HG02798 (cell line): ENCODE measurements at regions not wholly inside any gene's neighbourhood (a gene's known extent, or its start where the extent isn't known, plus 50 kb on each side); places are given as distances from the start of the nearest gene placed in this dataset.
"Not testable (repeated sequence)": the region's sequence is repeated elsewhere in the genome, so short reads cannot be mapped to it uniquely, and the experiment has no call there.

Source experiments
- ATAC-seq: cut with Tn5 transposase; IDR thresholded peaks from one replicate; pipeline ENCODE4 v1.9.1; 2021; ENCODE audit warnings: mild to moderate bottlenecking; ENCODE audit not compliant: unreplicated experiment, poor library complexity

DNA sequence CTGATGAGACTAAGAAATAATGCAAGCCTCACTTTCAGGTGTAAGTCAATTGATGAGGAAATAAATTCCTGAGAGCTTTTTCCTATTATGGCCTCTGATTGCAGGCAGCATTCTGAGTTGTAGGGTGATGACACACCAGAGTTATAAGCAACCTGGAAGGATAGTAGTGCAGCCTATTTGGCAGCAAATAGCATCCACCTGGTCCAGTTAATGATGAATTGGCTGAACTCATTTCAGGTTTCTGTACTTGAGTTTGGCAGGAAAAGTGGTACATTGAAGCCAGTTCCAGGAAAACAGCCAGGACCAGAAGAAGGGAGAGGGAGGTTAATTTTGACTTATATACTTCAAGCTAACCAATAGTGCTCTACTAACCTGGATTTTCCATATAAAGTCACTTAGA, 316.8 kb downstream of the NAF1 start:
- ATAC-seq, result no peak

DNA sequence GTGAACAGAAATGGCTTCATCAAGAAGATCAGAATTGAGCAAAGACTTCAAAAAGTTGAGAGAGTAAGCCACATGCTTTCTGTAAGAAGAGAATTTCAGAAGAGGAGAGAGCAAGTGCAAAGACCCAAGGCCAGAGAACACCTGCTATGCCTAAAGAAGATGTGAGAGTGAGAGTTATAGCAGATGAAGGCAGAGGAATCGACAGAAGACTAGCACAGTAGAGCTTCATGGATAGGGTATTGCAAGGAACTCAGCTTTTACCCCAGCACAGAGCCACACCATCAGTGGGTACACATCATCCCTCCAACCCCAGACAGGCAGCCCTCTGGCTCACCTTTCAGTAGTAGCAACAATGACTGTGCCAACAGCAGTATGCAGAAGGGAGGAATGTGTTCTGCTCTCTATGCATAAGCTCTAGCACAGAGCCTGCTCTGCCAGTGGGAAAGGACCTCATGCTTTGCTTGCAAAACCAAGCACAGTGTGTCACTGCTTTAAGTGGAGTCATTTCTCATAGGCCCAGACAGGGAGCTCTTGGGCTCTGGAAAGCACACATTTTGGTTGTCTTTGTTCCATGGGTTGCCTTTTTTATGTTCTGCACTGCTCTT, 318.6 kb downstream of the NAF1 start:
- peak; percentile 73 for ATAC-seq

DNA sequence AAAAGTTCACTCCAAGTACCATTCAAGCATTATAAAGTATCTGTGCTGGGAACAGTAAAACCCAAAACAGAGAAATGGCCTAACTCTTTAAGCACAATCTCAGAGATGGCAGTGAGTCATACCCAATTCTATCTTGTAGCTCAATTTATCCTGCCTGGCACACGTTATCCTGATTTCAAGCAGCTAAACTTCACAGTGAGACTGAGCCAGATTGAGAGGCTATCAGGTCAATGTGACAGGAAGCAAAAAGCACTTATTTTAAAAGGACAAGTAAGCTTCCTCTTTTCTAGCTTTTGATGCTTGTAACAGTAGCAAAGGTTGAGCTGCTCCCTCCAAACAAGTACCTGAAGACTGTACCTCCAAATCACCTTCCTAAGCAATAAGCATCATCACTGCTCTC, 324.9 kb downstream of the NAF1 start:
- ATAC-seq, result no peak

DNA sequence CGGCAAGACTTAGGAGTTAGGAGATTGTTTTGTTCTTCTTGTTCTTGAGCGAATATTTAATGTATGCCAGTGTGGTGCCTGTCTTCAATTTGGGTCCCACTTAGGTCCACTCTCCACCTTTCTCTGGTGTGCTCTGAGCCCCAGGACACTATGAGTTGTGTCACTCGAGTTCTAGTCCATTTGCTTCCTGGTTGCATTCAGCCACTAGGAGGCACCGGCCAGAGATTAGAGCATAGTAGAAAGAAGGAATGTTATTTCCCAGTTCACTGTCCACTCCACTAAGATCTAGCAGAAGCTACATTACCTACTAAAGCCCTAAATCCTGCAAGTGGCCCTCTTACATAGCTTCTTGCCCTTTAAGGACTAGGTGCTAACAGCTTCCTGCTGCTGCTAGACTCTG, 326.9 kb downstream of the NAF1 start:
- ATAC-seq, result peak; percentile 64

DNA sequence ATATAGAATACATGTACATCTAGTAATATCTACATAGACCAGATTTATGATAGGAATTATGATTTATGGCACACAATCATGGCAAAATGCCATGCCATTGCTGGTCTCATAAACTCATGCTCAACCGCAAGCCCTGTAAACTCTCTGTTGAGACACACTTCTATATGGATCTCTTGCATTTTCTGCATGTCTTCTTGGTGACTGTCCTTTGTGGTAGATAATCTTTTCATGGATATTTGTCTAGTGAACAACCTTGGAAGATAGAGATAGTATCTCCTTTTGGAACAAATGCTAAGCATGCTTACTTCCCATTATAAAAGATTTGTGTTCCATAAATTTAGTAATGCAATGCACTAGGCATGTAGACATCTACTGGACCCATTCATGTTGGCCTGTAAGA, 328.0 kb downstream of the NAF1 start:
- no peak for ATAC-seq

DNA sequence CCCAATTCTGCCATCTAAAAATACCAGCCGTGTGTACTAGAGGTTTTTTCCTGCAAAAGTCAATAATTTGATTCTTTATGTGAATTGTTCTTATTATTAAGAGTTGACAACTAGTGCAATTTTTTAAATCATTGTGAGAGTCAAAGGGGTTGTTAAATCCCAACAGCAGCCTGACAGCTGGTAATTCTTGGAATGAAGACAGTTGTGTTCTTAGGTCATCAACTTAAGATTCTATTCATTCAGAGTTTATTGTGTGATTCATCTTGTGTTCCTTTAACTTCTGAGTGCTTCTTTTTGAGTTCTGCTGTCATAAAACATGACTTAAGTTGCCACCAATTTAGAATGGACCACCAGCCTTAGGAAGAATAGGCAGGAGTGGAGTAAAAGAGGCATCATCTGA, 329.0 kb downstream of the NAF1 start:
- no peak for ATAC-seq

DNA sequence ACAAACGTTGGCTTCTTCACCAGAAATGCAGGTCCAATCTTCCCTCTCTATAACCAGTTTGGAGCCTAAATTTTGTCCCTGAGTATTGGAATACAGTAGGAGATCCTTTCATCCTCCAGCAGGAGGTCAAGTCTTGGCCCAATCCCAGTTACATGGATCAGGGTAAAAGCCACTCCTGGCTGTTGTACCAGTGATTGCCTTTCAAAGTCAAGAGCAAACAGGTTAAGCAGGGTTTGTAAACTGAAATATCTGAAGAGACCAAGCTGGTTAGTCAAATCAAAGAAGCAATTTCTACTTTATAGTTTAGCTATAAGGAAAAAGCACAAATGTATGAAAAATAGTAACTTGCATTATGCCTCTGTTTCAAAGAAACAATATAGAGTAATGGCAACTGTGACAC, 329.4 kb downstream of the NAF1 start:
- ATAC-seq, result no peak

DNA sequence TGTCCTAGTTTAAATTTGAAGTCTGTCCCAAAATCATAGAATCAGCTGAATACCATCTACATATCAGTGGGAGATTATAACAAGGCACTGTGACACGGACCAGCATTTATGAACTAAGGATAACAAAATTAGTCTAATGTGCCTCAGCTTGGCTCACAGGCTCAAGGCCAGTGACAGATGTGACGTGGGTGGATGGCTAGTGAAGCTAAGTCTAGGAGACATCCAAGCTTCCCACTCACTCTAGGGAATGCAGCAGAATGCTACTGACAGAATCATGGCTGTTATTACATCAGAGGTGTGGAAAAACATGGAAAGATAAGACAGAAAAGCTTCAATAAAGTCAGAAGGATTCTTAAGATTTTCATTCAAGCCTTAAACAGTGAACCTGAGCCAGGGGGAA, 329.9 kb downstream of the NAF1 start:
- no peak for ATAC-seq

DNA sequence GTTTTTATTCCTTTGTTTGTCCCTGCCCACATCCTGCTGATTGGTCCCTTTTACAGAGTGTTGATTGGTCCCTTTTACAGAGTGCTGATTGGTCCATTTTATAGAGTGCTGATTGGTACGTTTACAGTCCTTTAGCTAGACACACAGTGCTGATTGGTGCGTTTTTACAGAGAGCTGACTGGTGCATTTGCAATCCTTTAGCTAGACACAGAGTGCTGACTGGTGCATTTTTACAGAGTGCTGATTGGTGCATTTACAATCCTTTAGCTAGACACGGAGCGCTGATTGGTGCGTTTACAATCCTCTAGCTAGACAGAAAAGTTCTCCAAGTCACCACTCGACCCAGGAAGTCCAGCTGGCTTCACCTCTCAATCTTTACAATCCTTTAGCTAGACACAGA, 330.4 kb downstream of the NAF1 start:
- ATAC-seq, result not testable (repeated sequence)

DNA sequence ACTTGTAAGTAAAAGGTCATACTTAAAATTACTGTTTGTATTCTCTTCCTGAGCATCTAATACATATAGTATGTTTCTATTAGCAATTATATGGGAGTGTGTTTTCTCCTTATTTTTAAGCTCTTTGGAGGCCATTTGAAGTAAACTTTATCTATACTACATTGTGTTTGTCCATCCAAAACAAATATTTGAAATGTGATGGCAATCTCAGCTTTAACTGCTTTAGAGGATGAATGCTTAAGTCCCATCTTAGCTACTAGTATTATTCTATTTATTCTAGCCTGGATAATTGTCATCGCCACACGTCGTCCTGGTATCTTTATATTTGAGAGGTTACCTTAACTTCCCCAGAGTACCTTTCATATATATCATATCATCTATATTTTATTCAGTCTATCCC, 335.8 kb downstream of the NAF1 start:
- no peak for ATAC-seq

DNA sequence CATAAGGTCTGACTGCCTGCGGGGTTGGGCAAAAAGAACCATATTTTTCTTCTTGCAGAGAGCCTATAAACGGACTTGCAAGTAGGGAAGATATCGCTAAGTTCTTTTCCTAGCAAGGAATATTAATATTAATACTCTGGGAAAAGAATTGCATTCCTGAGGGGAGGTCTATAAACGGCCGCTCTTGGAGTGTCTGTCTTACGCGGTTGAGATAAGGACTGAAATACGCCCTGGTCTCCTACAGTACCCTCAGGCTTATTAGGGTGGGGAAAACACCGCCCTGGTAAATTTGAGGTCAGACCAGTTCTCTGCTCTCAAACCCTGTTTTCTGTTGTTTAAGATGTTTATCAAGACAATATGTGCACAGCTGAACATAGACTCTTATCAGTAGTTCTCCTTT, 349.3 kb downstream of the NAF1 start:
- ATAC-seq, result not testable (repeated sequence)

DNA sequence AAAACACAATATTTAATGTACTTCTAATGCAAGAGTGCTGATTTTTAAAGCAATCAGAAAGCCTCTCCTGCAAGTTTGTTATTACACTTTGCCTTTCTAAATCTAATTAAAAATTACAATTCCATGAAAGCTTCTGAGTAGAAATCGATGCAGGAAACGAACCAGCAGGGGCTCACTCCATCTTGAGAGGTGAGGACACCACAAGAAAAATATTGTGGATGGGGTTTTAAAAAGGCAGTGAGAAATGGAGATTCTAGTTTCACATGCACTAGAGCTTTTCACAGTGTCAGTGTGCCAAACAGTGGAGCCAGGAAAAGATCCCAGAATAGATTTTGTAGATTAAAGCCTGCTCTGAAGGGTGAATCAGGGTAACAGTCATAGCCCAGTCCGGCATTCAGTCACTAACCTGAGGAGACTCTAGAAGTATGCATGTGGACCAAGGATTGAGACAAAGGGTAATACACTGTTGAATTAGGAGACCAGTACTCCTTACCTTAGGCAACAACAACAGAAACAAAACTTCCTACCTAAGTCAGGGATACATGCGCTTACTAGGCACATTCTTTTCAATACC, 362.3 kb downstream of the NAF1 start:
- no peak for ATAC-seq

DNA sequence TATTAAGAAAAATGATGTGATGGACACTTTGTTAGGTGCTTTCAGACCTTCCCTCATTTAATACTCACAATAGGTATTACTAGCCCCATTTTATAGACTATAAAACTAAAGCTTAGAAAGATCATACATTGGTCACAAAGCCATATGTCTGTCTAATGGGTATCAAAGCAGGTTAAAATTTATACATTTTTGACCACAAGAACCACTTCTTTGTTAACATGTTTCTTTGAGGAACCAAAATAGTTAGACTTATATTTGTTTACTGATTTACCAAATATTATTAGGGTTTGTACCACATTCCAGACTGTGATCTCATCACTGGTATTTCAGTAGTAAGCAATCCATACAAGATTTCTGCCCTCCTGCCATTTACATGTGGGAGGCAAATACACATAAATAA, 363.3 kb downstream of the NAF1 start:
- ATAC-seq, result no peak

DNA sequence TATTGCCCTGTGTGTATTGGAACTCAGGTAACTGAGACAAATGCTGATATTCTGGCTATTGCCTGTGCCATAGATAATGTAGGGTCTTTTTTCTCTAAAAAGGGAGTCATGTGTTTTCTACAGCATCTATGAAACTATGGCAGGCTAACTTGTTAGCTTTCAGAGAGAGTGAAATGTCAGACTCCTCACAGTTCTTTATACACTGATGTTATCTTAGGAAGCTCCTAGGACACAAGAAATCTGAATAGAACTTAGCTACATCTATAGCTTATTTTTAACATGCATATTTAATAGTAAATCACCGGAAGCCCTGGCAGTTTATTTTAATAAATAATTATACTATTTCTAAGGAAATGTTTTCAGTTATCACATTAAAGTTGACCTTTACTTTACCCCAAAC, 369.6 kb downstream of the NAF1 start:
- ATAC-seq, result no peak

DNA sequence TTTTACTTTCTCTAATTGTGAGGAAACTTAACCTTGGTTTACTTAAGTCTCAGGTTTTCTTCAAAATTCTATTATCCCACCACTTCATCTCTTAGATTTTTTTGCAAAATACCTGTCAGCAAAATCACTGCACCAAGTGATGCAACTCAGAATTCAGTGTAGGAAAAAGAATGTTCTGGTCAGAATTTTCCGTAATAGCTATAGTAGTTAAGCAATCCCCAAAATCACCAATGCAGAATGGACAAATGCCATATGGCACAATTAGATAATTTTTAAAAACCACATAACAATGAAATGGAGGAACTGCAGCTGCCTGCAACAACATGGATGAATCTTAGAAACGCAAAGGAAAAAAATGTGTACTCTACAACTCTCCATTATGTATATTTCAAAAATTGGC, 373.1 kb downstream of the NAF1 start:
- no peak for ATAC-seq

DNA sequence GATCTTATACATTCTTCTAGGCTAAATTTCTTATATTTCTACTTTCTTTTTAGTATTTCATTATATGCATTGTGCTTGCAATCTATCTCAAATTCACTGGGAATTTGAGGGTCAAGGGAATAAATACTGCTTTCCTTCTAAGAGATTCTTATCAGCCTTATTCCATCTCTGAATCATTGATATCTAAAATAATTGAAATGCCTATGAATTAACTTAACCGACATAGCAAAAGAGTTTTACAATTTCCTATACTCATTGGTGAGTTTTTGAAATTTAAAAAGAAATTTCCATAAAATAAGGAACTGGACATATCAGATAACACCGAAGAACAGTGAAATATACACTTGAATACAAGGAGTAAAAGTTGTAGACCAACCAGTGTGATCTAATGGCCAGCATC, 373.7 kb downstream of the NAF1 start:
- ATAC-seq, result no peak

DNA sequence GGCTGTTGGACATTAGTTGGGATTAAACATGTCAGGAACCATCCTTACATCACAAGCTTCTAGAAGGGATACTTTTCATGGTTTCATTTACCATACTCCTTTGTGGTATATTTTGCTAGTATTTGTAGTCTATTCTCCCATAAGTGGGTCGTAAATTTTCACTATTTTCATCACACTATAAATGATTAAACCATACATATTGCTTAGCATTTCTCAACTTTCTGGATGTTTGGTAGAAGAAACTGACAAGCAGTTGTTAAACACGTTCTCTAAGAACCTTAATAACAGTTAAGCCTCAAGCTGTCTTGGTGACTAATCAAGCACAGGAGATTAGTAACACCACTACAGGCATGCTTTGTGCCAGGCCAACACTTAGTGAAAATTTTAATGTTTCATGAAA, 375.5 kb downstream of the NAF1 start:
- ATAC-seq, result no peak

DNA sequence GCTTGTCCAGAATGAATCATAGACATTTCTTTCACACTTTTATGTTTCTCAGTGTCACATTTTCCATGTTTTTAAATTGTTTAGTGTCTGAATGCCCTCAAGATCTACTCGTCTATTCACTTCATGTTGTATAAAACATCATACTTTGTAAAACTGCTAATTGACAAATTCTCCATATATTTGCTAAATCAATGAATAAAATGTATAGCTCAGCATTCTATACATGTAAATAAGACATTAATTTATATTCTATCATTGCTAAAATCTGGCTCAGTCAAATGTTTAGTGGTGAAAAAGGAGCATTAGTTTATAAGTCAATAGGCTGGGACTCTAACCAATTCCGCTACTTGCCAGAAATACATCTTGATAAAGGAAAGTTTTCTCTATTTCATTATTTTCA, 379.6 kb downstream of the NAF1 start:
- ATAC-seq, result no peak

DNA sequence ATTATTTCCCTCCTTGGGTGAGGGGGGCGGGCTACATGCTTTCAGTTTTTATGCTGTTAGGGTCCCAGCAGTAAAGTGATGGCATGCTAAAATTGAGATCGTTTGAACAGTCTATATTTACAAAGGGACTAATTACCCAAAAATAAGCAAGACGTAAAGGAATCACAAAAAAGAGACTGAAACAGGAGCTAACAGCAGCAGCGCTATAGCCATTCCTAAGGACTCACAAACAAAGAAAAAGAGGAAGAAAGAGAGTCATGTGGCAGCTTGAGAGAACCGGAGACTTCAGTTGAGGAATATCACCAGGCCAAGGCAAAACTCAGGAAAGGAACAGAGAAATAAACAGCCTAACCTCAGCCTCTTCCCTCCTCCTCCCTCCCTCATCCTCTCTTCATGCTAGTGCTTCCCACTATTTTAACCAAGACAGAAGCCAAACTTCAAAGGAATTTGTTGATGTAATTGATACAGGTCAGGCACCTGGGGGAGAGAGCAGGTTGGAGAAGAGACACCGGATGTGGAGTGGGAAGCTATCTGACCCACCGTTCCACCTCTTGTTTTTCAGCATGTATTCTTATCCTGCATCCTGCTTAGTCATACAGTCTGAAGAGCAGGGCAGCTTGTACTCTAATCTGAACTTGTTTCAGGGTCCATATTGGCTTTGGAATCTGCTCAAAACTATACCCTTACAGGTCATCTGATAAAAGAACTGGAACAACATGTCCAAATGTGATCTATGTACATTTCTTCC, 383.7 kb downstream of the NAF1 start:
- no peak for ATAC-seq

DNA sequence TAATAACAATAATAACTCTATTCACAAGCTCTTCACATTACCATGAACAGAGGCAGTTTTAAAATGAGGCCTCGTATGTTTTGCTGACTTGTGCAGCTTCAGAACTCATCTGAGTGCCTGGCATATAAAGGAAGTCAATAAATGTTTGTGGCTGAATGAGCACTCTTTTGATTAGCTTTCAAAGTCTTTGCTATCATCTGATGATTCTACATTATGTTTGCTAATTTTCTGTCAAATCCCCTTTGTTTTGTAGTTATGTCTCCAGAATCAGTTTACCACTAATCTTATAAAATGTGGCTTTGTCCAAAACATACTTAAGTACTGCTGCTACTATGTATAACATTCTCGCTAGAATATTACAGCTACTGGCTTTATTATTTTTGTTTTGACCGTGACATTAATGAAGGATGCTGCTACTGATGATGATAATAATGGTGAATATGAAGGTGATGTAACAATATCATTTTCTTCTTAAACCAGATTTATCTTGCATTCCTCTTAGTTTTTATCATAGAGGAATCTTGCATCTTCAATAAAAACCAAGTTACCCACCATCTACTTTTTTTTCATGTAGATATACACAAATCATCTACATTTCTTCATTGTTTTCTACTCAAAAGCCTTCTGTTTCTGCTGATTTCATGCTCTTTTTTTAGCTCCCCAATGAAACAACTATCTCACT, 384.5 kb downstream of the NAF1 start:
- ATAC-seq, result no peak

DNA sequence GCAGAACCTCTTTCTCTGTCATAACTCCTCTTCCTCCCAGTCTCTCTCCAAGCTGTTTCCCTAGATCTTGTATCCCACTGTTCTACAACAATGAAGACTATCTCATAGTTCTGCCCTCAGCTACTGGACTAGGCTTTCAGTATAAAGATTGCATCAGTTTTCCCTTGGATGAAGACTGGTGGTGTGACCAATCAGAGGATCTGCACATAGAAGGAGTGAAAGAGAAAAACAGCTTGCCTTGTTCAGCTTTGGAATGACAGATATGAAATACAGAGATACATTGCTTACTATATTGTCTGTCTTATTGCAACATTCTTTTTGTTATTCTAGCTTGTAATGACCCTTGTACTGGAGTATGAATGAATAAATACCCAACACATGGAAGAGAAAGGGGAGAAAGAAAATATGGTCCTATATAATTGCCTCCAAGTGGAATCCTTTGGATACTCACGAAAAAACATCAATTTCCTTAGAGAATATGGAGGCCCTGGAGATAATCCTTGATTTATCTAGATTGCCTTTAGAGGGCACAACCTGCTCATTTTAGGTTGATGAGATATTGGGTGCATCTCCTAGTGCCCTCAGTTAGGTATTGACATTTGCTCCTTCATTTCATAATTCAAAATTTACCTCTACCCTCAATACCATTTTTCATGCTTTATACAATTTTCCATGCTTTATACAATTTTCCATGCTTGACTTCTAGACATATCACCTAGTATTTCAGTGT, 395.8 kb downstream of the NAF1 start:
- peak; percentile 46 for ATAC-seq
